Muscle of arm (tissue), 1 donor: ENCODE measurements at regions not wholly inside any gene's neighbourhood (a gene's known extent, or its start where the extent isn't known, plus 50 kb on each side); places are given as distances from the start of the nearest gene placed in this dataset.
A peak's percentile ranks its signal among the peaks of the same experiment; 100 is the strongest.
"Not testable (repeated sequence)": the region's sequence is repeated elsewhere in the genome, so short reads cannot be mapped to it uniquely, and the experiment has no call there.

Experiments
- DNase-seq: peaks from one replicate; pipeline ENCODE4 v3.0.0-alpha.2; 2013

DNA sequence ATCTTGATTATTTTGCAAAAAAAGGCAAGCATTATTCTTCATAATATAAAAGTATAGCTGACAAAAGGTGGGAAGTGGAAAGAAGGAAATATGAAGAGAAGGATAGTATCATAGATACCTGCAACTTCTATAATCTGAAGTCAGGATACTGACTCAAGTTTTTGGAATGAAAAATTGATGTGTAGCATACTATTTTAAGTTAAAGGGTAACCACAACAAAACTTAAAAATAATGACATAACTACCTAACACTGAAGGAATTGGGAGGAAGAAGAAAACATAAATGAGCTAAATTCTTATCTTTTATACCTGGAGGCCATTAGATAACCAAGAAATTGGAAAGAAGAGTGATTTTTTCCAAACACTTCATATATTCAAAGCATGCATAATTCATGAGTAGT is 51.8 kb upstream of the TLE1 start:
- DNase-seq = no peak

GRCh38 chr9:81748091-81748490 is 58.7 kb upstream of the TLE1 start:
- DNase-seq = no peak

GRCh38 chr9:81753436-81753835 is 64.1 kb upstream of the TLE1 start:
- DNase-seq = no peak

- no peak for DNase-seq
These were observed 64.9 kb upstream of the TLE1 start for GRCh38 chr9:81754245-81754644.

DNA sequence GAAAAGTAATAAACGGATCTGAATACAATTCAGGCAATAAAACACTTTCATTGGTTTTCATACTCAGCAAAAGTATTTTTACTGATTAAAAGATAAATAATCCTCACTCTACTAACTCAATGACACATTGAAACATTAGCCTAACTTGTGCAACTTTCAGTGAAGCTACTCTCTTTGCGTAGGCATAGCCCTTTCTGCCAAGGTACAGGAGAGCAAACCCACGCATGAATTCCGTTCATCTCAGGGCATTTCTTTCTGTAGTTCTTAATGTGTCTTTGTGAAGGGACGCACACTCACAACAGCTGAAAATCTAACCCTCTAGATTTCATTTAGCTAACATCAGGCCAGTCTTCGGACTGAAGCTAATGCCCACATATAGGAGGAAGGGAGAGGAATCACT is 66.4 kb upstream of the TLE1 start:
- DNase-seq = no peak

DNA sequence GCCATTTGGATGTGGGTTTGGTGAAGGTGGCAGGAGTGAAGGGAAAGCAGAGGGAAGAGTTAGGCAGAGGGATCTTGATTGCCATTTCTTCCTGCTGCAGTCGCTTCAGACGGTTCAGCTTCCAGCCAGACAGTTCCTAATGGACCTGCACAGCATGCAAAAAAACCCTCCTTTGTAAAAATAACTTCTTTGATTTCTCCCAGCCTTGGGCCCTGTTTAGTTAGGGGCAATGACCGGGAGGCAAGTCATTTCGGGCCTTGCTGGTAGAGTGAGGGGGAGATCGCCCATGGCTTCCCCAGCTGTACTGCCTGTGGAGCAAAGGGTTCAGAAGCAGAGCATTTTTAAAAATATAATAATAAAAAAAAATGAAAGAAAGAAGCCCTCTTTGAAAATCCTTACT is 67.2 kb upstream of the TLE1 start:
- no peak for DNase-seq

- no peak for DNase-seq
These were observed 68.9 kb upstream of the TLE1 start for GRCh38 chr9:81758123-81758797.

DNA sequence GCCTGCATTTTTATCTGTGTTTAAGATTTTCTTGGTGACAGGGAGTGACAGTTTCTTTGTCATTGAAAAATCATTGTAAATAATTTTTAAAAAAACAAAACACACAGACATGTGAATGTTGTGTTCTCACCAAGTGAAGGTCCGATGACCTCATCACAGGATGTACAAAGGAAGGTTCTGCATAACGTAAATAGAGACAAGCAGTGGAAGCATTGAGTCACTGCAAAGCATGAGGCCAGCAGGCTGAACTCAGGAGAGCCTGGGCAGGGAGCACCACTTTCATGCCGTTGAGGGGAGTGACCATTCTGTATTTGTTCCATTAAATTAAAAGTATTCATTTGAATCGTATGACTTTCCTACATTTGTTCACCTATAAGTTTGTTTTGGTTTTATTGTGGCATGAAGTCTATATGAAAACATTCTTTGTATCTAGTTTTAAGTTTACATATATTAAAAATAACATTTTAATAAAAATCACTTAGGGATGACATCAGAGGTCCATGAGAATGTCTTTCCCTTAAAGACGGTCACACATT is 70.4 kb upstream of the TLE1 start:
- peak; percentile 25 for DNase-seq

GRCh38 chr9:81767921-81768320 is 78.6 kb upstream of the TLE1 start:
- DNase-seq = no peak

- no peak for DNase-seq
These were observed 82.2 kb upstream of the TLE1 start for GRCh38 chr9:81771571-81771970.

GRCh38 chr9:81772144-81772543 is 82.8 kb upstream of the TLE1 start:
- DNase-seq = no peak

DNA sequence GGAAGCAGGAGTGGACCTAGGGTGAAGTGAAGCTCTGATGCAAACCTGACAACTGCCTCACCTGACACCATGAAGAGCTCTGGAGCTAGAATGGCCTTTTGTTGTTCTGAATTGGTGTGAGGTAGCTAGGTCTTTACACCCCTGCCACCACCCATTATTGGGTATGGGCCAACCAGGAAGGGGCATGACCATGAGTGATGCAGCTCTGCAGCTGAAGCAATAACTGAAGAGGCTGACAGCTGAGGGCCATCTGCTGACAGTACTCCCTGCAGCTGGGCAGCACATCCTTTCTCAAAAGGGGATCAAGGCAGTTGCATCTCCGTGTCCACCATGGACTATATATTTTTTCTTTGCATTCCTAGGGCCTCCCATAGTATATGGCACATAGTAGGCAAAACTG is 87.0 kb upstream of the TLE1 start:
- DNase-seq = no peak

- no peak for DNase-seq
These were observed 87.5 kb upstream of the TLE1 start for GRCh38 chr9:81776834-81777233.

GRCh38 chr9:81777482-81777881 is 88.1 kb upstream of the TLE1 start:
- DNase-seq = no peak

DNA sequence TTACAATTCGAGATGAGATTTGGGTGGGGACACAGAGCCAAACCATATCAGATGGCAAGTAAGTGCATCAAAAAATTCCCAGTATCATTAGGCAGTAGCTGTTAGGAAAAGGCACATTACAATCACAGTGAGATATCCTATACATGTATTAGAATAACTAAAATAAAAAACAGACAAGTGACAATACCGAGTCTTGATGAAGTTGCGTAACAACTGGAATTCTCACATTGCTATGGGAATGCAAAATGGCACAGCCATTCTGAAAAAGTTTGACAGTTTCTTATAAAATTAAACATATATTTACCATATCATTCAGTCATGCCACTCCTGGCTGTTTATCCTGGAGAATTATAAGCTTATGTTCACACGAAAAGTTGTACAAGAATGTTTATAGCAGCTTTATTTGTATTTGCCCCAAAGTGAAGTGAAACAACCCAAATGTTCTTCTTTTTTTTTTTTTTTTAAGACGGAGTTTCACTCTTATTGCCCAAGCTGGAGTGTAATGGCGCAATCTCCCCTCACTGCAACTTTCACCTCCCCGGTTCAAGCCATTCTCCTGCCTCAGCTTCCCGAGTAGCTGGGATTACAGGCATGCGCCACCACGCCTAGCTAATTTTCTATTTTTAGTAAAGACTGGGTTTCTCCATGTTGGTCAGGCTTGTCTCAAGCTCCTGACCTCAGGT is 93.1 kb upstream of the TLE1 start:
- DNase-seq = no peak

- DNase-seq = peak; percentile 14
These were observed 98.6 kb upstream of the TLE1 start for GRCh38 chr9:81787747-81788632.

- DNase-seq = no peak
These were observed 100.4 kb upstream of the TLE1 start for GRCh38 chr9:81789721-81790120.

DNA sequence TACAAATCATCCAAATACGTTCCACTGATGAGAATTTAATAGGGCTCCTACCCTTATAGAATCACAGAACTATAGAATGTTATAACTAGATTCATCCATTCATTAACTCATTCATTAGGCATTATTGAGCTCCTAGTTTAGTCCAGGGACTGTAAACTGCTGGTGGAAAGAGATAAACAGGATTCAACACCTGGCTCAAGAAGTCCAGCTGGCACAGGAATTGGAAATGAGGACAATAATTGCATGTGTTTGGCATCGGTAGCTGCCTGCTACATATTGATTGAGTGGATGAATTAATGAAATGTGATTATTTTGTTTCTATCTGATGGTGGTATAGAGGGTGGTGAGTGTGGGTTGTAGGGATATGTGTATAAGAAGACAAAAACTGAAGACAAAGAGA is 100.8 kb upstream of the TLE1 start:
- DNase-seq = no peak

DNA sequence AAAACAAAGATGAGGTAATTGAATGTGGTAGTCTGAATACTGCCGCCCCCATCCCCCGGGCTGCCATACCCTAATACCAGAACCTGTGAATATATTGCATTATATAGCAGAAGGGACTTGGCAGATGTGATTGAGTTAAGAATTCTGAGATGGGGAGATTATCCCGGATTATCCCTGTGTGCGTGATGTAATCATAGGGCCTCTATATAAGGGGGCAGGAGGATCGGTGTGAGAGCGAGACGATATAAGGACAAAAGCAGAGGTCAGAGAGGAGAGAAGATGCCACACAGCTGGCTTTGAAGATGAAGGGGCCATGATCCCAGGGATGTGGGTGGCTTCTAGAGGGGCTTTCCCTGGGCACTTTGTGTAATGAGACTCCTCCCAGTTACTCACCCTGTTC is 101.7 kb upstream of the TLE1 start:
- no peak for DNase-seq

DNA sequence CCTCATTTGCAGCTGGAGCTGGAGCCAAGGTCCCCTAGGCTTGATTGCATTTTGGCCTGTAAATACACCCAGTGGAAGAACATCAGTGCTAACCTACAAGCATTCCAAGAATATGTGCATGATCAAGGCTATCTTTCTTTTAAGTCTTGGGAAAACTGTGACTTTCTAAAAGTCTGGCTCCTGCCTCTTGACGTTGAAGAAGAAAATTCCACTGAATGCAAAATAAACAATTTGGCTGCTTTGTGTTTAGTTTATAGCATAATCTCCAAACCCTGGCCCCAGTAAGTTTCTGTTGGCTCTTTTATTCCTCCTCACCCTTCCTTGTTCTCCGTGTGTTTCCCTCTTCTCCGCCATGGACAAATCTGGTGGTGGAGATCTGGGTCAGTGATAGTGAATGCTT is 109.3 kb upstream of the TLE1 start:
- DNase-seq = no peak

DNA sequence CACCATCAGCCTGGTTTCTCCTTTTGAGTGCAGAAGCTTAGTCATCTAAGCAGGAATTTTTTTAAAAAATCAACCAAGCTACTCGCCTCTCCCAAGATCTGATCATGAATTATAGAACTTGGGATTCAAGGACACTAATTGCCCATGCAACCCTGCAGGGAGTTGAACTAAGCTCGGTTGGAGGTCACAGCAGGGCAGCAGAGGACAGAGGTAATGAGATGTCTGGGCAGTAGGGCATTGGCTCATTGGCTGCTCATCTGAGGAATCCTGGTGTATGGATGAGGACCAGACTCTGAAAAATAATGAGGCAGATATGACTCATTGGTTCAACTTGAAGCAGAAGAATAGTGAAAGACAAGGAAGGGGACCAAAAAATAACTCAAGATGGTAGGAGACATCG is 111.8 kb upstream of the TLE1 start:
- DNase-seq = no peak

- DNase-seq = no peak
These were observed 115.0 kb upstream of the TLE1 start for GRCh38 chr9:81804306-81804705.

DNA sequence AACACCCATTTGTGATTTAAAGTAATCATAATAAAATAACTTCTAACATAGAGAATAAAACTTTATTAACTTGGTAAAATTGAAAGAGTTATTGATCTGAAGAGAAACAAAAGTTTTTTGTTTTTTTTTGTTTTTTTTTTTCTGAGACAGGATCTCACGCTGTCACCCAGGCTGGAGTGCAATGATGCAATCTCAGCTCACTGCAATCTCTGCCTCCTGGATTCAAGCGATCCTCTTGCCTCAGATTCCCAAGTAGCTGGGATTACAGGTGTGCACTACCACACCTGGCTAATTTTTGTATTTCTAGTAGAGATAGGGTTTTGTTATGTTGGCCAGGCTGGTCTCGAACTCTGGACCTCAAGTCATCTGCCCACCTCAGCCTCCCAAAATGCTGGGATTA is 116.5 kb upstream of the SPATA31D4 start:
- not testable (repeated sequence) for DNase-seq
